ENCODE measurements at regions not wholly inside any gene's neighbourhood (a gene's known extent, or its start where the extent isn't known, plus 50 kb on each side); places are given as distances from the start of the nearest gene placed in this dataset.

- Mint-ChIP-seq H3K4me1 (no peaks in the 10 kb centered on the region), H3K27ac (no peak overlapping the region), H3K9me3 (no peaks in the 10 kb centered on the region), H3K36me3 (ENCODE audit: low read depth) (no peaks in the 10 kb centered on the region), H3K4me3 (no peak overlapping the region), H3K27me3 (peaks cover 9% of the 10 kb centered on the region)
- no peak for ATAC-seq (replicated peaks)
Measured at GRCh38 chr12:88251798-88252197, 109.7 kb downstream of the TMTC3 start.

GRCh38 chr12:88253371-88253978 is 111.4 kb downstream of the TMTC3 start:
- no peaks in the 10 kb centered on the region for H3K9me3 Mint-ChIP-seq
- no peaks in the 10 kb centered on the region for H3K4me1 Mint-ChIP-seq
- no peak overlapping the region for H3K27ac Mint-ChIP-seq
- no peak overlapping the region for H3K4me3 Mint-ChIP-seq
- no peaks in the 10 kb centered on the region for H3K36me3 Mint-ChIP-seq (ENCODE audit: low read depth)
- ATAC-seq (replicated peaks) = no peak
- peaks cover 9% of the 10 kb centered on the region for H3K27me3 Mint-ChIP-seq

- Mint-ChIP-seq H3K9me3 (no peaks in the 10 kb centered on the region), H3K4me3 (no peak overlapping the region), H3K4me1 (no peaks in the 10 kb centered on the region), H3K27me3 (peaks cover 5% of the 10 kb centered on the region), H3K36me3 (ENCODE audit: low read depth) (no peaks in the 10 kb centered on the region), H3K27ac (no peak overlapping the region)
- no peak for ATAC-seq (replicated peaks)
Measured at GRCh38 chr12:88255224-88255623, 113.1 kb downstream of the TMTC3 start.

- H3K4me3 Mint-ChIP-seq = no peak overlapping the region
- no peaks in the 10 kb centered on the region for H3K9me3 Mint-ChIP-seq
- no peaks in the 10 kb centered on the region for H3K4me1 Mint-ChIP-seq
- no peak for ATAC-seq (replicated peaks)
- H3K27me3 Mint-ChIP-seq = peaks cover 5% of the 10 kb centered on the region
- no peak overlapping the region for H3K27ac Mint-ChIP-seq
- H3K36me3 Mint-ChIP-seq (ENCODE audit: low read depth) = no peaks in the 10 kb centered on the region
Measured at GRCh38 chr12:88255847-88256246, 113.7 kb downstream of the TMTC3 start.

DNA sequence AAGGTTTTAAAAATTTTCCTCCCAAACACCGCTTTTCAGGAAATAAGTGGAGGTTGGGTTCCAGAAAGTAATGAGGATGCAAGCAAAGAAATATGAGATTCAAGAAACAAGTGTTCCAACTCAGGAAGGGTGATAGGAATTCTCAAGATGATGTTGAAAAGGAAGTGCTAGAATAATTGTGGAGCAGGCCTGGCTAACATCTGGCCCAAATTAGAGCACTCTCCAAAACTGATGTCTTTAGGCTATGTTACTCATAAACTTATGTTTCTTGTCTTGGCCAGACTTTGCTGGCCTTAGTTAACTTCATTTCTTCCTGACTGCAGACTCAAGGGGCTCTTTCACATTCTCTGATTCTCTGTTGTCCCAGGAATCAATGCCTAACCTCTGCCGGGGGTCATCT is 116.3 kb downstream of the TMTC3 start:
- ATAC-seq (replicated peaks) = no peak
- H3K4me3 Mint-ChIP-seq = no peak overlapping the region
- no peak overlapping the region for H3K27ac Mint-ChIP-seq
- H3K27me3 Mint-ChIP-seq = peaks cover 3% of the 10 kb centered on the region
- H3K4me1 Mint-ChIP-seq = no peaks in the 10 kb centered on the region
- no peaks in the 10 kb centered on the region for H3K9me3 Mint-ChIP-seq
- no peaks in the 10 kb centered on the region for H3K36me3 Mint-ChIP-seq (ENCODE audit: low read depth)

DNA sequence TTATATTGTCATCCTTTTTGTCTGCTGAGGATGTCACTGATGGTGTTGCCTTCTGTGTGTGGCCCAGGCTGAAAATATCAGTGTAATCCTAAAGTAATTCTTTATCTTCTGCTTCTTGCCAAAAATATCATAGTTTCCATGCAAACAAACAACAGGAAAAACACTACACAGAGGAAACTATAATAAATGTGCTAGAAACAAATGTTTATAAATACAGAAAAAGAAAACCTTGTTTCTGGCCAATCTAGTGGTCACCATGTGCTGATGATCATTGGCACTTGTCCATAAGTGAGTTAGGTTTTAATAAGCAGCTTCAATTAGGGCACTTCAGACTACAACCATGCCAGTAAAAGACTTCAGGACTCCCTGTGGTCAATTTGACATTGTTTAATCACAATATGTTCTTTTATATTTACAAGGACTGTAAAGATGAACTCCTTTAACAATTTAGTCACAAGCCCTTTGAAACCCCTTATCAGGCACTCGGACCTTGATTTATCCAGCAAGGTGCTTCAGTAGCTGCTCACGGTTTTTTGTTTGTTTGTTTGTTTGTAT is 124.8 kb downstream of the TMTC3 start:
- Mint-ChIP-seq H3K9me3 (no peaks in the 10 kb centered on the region), H3K4me3 (no peak overlapping the region), H3K36me3 (ENCODE audit: low read depth) (no peaks in the 10 kb centered on the region), H3K4me1 (no peaks in the 10 kb centered on the region), H3K27me3 (peaks cover 3% of the 10 kb centered on the region), H3K27ac (no peak overlapping the region)
- ATAC-seq (replicated peaks) = no peak

GRCh38 chr12:88267630-88268029 is 125.5 kb downstream of the TMTC3 start:
- ATAC-seq (replicated peaks) = no peak

GRCh38 chr12:88272456-88272855 is 130.3 kb downstream of the TMTC3 start:
- Mint-ChIP-seq H3K4me3 (no peak overlapping the region), H3K27ac (no peak overlapping the region), H3K27me3 (peaks cover 3% of the 10 kb centered on the region), H3K36me3 (ENCODE audit: low read depth) (no peaks in the 10 kb centered on the region), H3K9me3 (no peaks in the 10 kb centered on the region), H3K4me1 (no peaks in the 10 kb centered on the region)
- no peak for ATAC-seq (replicated peaks)

More at GRCh38 chr12:88267630-88268029, 125.5 kb downstream of the TMTC3 start:
- Mint-ChIP-seq H3K4me3 (no peak overlapping the region), H3K4me1 (no peaks in the 10 kb centered on the region), H3K36me3 (ENCODE audit: low read depth) (no peaks in the 10 kb centered on the region), H3K27me3 (peaks cover 3% of the 10 kb centered on the region), H3K27ac (no peak overlapping the region), H3K9me3 (no peaks in the 10 kb centered on the region)

- Mint-ChIP-seq H3K27ac (no peak overlapping the region), H3K4me3 (no peak overlapping the region), H3K36me3 (ENCODE audit: low read depth) (no peaks in the 10 kb centered on the region), H3K4me1 (no peaks in the 10 kb centered on the region), H3K9me3 (no peaks in the 10 kb centered on the region), H3K27me3 (no peaks in the 10 kb centered on the region)
- ATAC-seq (replicated peaks) = no peak
Measured at GRCh38 chr12:88273450-88273849, 131.3 kb downstream of the TMTC3 start.

DNA sequence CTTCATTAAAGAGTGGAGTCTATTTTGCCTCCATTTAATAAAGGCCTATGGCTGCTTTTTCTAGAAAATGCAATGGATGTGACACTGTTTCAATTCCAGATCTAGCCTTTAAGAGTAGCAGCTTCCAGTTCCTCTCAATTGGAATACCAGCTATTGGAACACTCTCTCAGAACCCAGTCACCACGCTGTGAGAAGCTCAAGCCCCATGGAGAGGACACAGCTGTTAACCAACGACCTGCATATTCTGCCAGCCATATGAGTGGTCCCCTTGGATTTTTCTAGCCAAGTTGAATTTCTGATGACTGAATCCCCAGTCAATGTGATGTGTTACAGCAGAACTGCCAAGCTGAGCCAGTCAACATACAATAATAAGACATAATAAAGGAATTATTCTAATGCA is 131.8 kb downstream of the TMTC3 start:
- no peaks in the 10 kb centered on the region for H3K36me3 Mint-ChIP-seq (ENCODE audit: low read depth)
- H3K4me3 Mint-ChIP-seq = no peak overlapping the region
- ATAC-seq (replicated peaks) = no peak
- no peaks in the 10 kb centered on the region for H3K27me3 Mint-ChIP-seq
- H3K9me3 Mint-ChIP-seq = no peaks in the 10 kb centered on the region
- no peak overlapping the region for H3K27ac Mint-ChIP-seq
- no peaks in the 10 kb centered on the region for H3K4me1 Mint-ChIP-seq

GRCh38 chr12:88291498-88292131 is 149.5 kb downstream of the TMTC3 start:
- Mint-ChIP-seq H3K36me3 (ENCODE audit: low read depth) (no peaks in the 10 kb centered on the region), H3K4me3 (no peak overlapping the region), H3K27ac (no peak overlapping the region), H3K27me3 (no peaks in the 10 kb centered on the region), H3K4me1 (no peaks in the 10 kb centered on the region), H3K9me3 (no peaks in the 10 kb centered on the region)
- ATAC-seq (replicated peaks) = no peak

DNA sequence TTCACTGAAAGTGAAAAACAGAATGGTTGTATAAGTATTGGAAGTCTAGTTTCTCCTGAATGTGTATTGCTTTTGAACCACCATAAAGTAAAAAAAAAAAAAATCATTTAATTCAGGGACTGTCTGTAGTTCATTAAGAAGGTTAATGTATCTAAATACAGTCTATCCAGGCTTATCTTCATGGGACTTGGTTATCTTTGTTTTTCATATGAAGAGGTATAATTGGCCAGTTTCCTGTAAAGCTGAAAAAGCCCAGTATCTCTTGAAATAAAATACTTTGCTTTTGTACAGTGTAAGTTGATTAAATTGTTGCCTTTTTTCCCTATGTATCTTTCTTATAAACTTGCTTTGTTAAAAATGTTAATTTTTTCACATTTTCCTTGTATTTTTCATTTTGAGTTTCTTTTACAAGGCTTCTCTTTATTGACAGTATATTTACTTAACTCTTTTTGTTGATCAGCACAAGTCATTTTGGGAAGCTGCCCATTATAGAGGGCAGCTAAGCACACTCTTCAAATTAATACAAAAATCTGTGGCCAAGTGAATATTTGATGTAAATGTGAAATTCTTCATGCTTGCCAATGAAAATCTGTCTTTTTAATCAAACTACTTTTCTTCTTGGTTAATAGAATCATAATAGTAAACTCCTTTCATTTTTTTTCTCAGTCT is 156.0 kb downstream of the TMTC3 start:
- Mint-ChIP-seq H3K4me3 (peak overlapping the region; percentile 58), H3K36me3 (ENCODE audit: low read depth) (peaks cover 6% of the 10 kb centered on the region), H3K9me3 (no peaks in the 10 kb centered on the region), H3K27ac (peak overlapping the region; percentile 94), H3K27me3 (no peaks in the 10 kb centered on the region), H3K4me1 (peaks cover 16% of the 10 kb centered on the region)
- ATAC-seq (replicated peaks) = no peak

GRCh38 chr12:88298761-88299242 is 156.7 kb downstream of the TMTC3 start:
- H3K4me3 Mint-ChIP-seq = peak overlapping the region; percentile 58
- peaks cover 6% of the 10 kb centered on the region for H3K36me3 Mint-ChIP-seq (ENCODE audit: low read depth)
- H3K9me3 Mint-ChIP-seq = no peaks in the 10 kb centered on the region
- peak; percentile 68 for ATAC-seq (replicated peaks)
- H3K27ac Mint-ChIP-seq = peak overlapping the region; percentile 94
- H3K4me1 Mint-ChIP-seq = peaks cover 16% of the 10 kb centered on the region
- H3K27me3 Mint-ChIP-seq = no peaks in the 10 kb centered on the region

DNA sequence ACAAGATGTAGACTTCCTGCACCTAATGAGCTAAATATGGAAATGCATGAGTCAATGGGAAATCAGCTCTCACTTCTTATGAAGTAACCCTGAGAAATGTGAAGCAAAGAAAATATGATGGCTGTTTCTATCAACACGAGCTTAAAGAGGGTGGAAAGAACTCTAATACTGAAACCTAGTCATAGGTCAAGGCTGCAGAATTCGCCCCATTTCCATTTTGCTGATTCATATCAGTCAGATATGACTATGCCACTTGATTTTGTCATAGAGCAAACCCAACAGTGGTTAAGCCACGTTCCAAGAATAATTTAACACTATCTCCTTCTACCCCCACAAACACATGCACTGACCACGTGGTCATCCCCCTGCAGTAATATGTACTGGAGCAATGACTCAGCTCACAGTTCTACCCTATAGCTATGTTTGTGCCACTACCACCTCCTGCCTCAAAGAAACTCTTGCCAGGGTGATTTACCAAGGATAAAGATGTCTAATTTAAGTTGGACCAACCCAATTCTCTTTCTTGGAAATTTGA is 157.5 kb downstream of the TMTC3 start:
- ATAC-seq (replicated peaks) = peak; percentile 90
- peak overlapping the region; percentile 58 for H3K4me3 Mint-ChIP-seq

More for the DNA sequence above, 157.5 kb downstream of the TMTC3 start:
- H3K27me3 Mint-ChIP-seq = no peaks in the 10 kb centered on the region
- H3K27ac Mint-ChIP-seq = peak overlapping the region; percentile 94
- H3K36me3 Mint-ChIP-seq (ENCODE audit: low read depth) = peaks cover 6% of the 10 kb centered on the region
- peaks cover 16% of the 10 kb centered on the region for H3K4me1 Mint-ChIP-seq
- H3K9me3 Mint-ChIP-seq = no peaks in the 10 kb centered on the region

Data from activated T-helper 17 cell treated with anti-CD3 and anti-CD28 coated beads, Interleukin-2, amount 50 U/mL, for 72 hours (primary cell).